Gastrocnemius medialis (tissue), 4 donors: ENCODE measurements at regions not wholly inside any gene's neighbourhood (a gene's known extent, or its start where the extent isn't known, plus 50 kb on each side); places are given as distances from the start of the nearest gene placed in this dataset.

Source experiments
- POLR2A ChIP-seq, 2 donors: fragments of 450-650 bp; IDR thresholded peaks; one replicate each; pipeline ENCODE4 v1.6.1; 2017; ENCODE audit warnings: antibody characterized with exemption in 2 of 2, mild to moderate bottlenecking in 2 of 2, moderate library complexity in 2 of 2
- TF ChIP-seq, protein P1 (sequence below), 5 experiments: fragments of 450-650 bp in 3 of 5; fragments of 200-600 bp in 2 of 5; sonication (generic) in 2 of 5; IDR thresholded peaks in 4 of 5; conservative IDR thresholded peaks in 1 of 5; 1 replicate in 4 of 5; 2 replicates in 1 of 5; pipeline ENCODE4 v1.5.1; 2016 to 2019; ENCODE audit warnings: antibody characterized with exemption in 5 of 5, mild to moderate bottlenecking in 3 of 5, moderate library complexity in 3 of 5

GRCh38 chr22:22740560-22741276 is 96.3 kb downstream of the GGTLC2 start:
- TF ChIP-seq, protein P1, sequence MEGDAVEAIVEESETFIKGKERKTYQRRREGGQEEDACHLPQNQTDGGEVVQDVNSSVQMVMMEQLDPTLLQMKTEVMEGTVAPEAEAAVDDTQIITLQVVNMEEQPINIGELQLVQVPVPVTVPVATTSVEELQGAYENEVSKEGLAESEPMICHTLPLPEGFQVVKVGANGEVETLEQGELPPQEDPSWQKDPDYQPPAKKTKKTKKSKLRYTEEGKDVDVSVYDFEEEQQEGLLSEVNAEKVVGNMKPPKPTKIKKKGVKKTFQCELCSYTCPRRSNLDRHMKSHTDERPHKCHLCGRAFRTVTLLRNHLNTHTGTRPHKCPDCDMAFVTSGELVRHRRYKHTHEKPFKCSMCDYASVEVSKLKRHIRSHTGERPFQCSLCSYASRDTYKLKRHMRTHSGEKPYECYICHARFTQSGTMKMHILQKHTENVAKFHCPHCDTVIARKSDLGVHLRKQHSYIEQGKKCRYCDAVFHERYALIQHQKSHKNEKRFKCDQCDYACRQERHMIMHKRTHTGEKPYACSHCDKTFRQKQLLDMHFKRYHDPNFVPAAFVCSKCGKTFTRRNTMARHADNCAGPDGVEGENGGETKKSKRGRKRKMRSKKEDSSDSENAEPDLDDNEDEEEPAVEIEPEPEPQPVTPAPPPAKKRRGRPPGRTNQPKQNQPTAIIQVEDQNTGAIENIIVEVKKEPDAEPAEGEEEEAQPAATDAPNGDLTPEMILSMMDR (IDR thresholded peaks at IDR 0.05 in 4 of 5, conservative IDR thresholded peaks at IDR 0.05 in 1 of 5): no peak
- TF ChIP-seq POLR2A (IDR thresholded peaks at IDR 0.05): no peak
